K562 (cell line): ENCODE measurements at regions not wholly inside any gene's neighbourhood (a gene's known extent, or its start where the extent isn't known, plus 50 kb on each side); places are given as distances from the start of the nearest gene placed in this dataset.
A peak's percentile ranks its signal among the peaks of the same experiment; 100 is the strongest.

Source experiments
- CREM ChIP-seq: IDR thresholded peaks from 2 replicates; pipeline ENCODE4 v1.6.1; 2014; ENCODE audit warnings: antibody characterized with exemption, low read depth
- MAZ ChIP-seq, 2 experiments: fragments of 450-650 bp in 1 of 2; sonication (generic) in 1 of 2; formaldehyde crosslinking; IDR thresholded peaks in 1 of 2; conservative IDR thresholded peaks in 1 of 2; 2 replicates each; pipeline versions ENCODE4 v1.4.0 to v1.5.0; 2020; ENCODE audit warnings: mild to moderate bottlenecking in 1 of 2, missing genetic modification reagents in 1 of 2
- RBFOX2 ChIP-seq: fragments of 200-400 bp; formaldehyde crosslinking; IDR thresholded peaks from 2 replicates; pipeline ENCODE4 v1.6.1; 2017; ENCODE audit warnings: low read depth, mild to moderate bottlenecking, low read length, moderate library complexity
- REST ChIP-seq, 2 experiments: fragments of 450-650 bp; formaldehyde crosslinking in 1 of 2; IDR thresholded peaks; 2 replicates each; pipeline versions ENCODE4 v1.4.0 to v1.6.1; 2014 to 2020; ENCODE audit warnings: mild to moderate bottlenecking in 2 of 2, borderline replicate concordance in 1 of 2, low read depth in 1 of 2
- SAP30 ChIP-seq: fragments of 200-600 bp; sonication (generic); IDR thresholded peaks from 2 replicates; pipeline ENCODE4 v1.6.1; 2012; ENCODE audit warnings: borderline replicate concordance, low read depth, mild to moderate bottlenecking, moderate library complexity, low read length, control low read depth, inconsistent platforms; ENCODE audit not compliant: insufficient read depth, poor library complexity, severe bottlenecking
- SRF ChIP-seq, 2 experiments: fragments of 250-450, 450-650 bp in 1 of 2; sonication (Bioruptor Pico) in 1 of 2; sonication (generic) in 1 of 2; formaldehyde crosslinking; IDR thresholded peaks; 2 replicates each; pipeline versions ENCODE4 v1.5.0 to v1.5.1; 2020 to 2022; ENCODE audit warnings: mild to moderate bottlenecking in 1 of 2, missing genetic modification reagents in 1 of 2
- TFAP4 ChIP-seq: sonication (generic); formaldehyde crosslinking; IDR thresholded peaks from 2 replicates; pipeline ENCODE4 v1.8.0; 2022; ENCODE audit warnings: missing genetic modification reagents, mild to moderate bottlenecking, moderate library complexity, borderline replicate concordance
- ZNF263 ChIP-seq: sonication (generic); formaldehyde crosslinking; IDR thresholded peaks from 2 replicates; pipeline ENCODE4 v1.8.0; 2022; ENCODE audit warnings: mild to moderate bottlenecking, missing genetic modification reagents, borderline replicate concordance
- ZNF395 ChIP-seq: fragments of 200-800 bp; sonication (Bioruptor generic); IDR thresholded peaks from 2 replicates; pipeline ENCODE4 v1.6.1; 2017; ENCODE audit warnings: missing genetic modification characterization, missing compliant biosample characterization
- ZNF639 ChIP-seq, 2 experiments: fragments of 200-800 bp in 1 of 2; sonication (Bioruptor generic) in 1 of 2; sonication (generic) in 1 of 2; formaldehyde crosslinking in 1 of 2; IDR thresholded peaks in 1 of 2; conservative IDR thresholded peaks in 1 of 2; 2 replicates each; pipeline versions ENCODE4 v1.5.0 to v1.6.1; 2016 to 2020; ENCODE audit warnings: missing compliant biosample characterization in 1 of 2, missing genetic modification characterization in 1 of 2, missing genetic modification reagents in 1 of 2
- ZNF644 ChIP-seq: fragments of 200-800 bp; sonication (Bioruptor generic); IDR thresholded peaks from 2 replicates; pipeline ENCODE4 v1.6.1; 2016; ENCODE audit warnings: low read depth, missing genetic modification characterization, missing compliant biosample characterization

GRCh38 chr20:64327550-64328317 lies 72.2 kb downstream of the PCMTD2 start (continued):
- TF ChIP-seq TFAP4 (CRISPR knock-in tag) (0 out of 2 replicates have a peak, but pooled peaks have one; percentile 22), SAP30 (peak; percentile 42), SRF (CRISPR knock-in tag; IDR thresholded peaks at IDR 0.05) (peak in 1 of 2 experiments; percentile 39; a peak in 1 of 4 replicates), MAZ (CRISPR knock-in tag; conservative IDR thresholded peaks at IDR 0.05 in 1 of 2, IDR thresholded peaks at IDR 0.05 in 1 of 2) (peak in 1 of 2 experiments; percentile 65; a peak in 2 of 4 replicates), REST (IDR thresholded peaks at IDR 0.05; ENCODE audit: borderline replicate concordance) (peak; percentile 56), REST (CRISPR knock-in tag; IDR thresholded peaks at IDR 0.05; ENCODE audit: low read depth) (peak; percentile 91), ZNF395 (peak; percentile 63; the same call in 1 of the 2 replicates), RBFOX2 (0 out of 2 replicates have a peak, but pooled peaks have one; percentile 3), CREM (0 out of 2 replicates have a peak, but pooled peaks have one; percentile 17), ZNF644 (tag) (0 out of 2 replicates have a peak, but pooled peaks have one; percentile 40), ZNF639 (CRISPR knock-in tag; conservative IDR thresholded peaks at IDR 0.05 in 1 of 2, IDR thresholded peaks at IDR 0.05 in 1 of 2) (0 out of 4 replicates have a peak, but pooled peaks of 1 of the 2 experiments have one; percentile 39), ZNF263 (CRISPR knock-in tag) (peak; percentile 58; the same call in 1 of the 2 replicates)
